ENCODE measurements at regions not wholly inside any gene's neighbourhood (a gene's known extent, or its start where the extent isn't known, plus 50 kb on each side); places are given as distances from the start of the nearest gene placed in this dataset.

DNA sequence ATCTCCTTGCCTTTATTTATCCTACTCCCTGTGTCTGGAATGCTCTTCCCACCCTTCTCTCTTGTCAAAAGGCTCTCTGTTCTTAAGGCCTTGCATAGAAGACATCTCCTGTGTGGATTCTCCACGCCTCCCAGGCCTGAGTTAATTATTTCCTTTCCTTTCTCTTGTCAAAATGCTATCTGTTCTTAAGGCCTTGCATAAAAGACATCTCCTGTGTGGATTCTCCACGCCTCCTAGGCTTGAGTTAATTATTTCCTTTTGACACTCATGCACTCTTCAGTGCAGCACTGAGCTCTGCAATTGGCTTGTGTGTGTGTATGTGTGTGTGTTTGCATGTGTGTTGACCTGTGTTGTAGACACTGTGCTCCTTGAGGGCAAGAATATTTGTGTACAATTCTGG is 52.1 kb upstream of the DCD start:
- TF ChIP-seq POLR2A (IDR thresholded peaks at IDR 0.05; ENCODE audit: low read depth, low read length) (no peak), SMC3 (IDR thresholded peaks at IDR 0.05; ENCODE audit: low read depth, low read length) (no peak), CTCF (conservative IDR thresholded peaks at IDR 0.05; ENCODE audit: low read depth, low read length) (no peak), RAD21 (IDR thresholded peaks at IDR 0.05; ENCODE audit: low read length) (no peak), MAFK (IDR thresholded peaks at IDR 0.05; ENCODE audit: low read depth, low read length) (no peak), RCOR1 (IDR thresholded peaks at IDR 0.05; ENCODE audit: insufficient replicate concordance, low read length) (no peak), RFX5 (IDR thresholded peaks at IDR 0.05; ENCODE audit: low read depth, low read length) (no peak), CHD1 (IDR thresholded peaks at IDR 0.05; ENCODE audit: low read depth, low read length) (no peak), CEBPB (IDR thresholded peaks at IDR 0.05; ENCODE audit: low read depth, low read length) (no peak), MXI1 (IDR thresholded peaks at IDR 0.05; ENCODE audit: borderline replicate concordance, low read depth, low read length) (no peak), ELK1 (IDR thresholded peaks at IDR 0.05; ENCODE audit: borderline replicate concordance, low read depth, low read length) (no peak)
- TF ChIP-seq, protein P1, sequence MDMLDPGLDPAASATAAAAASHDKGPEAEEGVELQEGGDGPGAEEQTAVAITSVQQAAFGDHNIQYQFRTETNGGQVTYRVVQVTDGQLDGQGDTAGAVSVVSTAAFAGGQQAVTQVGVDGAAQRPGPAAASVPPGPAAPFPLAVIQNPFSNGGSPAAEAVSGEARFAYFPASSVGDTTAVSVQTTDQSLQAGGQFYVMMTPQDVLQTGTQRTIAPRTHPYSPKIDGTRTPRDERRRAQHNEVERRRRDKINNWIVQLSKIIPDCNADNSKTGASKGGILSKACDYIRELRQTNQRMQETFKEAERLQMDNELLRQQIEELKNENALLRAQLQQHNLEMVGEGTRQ (IDR thresholded peaks at IDR 0.05; ENCODE audit: low read depth, low read length), result no peak

All from IMR-90 (cell line).